Stomach (tissue), 4 donors: ENCODE measurements at regions not wholly inside any gene's neighbourhood (a gene's known extent, or its start where the extent isn't known, plus 50 kb on each side); places are given as distances from the start of the nearest gene placed in this dataset.

Experiments
- EP300 ChIP-seq: sonication (generic); formaldehyde crosslinking; IDR thresholded peaks from one replicate; pipeline ENCODE4 v1.6.1; 2017; ENCODE audit warnings: antibody characterized with exemption
- TF ChIP-seq, protein P1 (sequence below), 7 experiments: fragments of 450-650 bp in 4 of 7; fragments of 200-600 bp in 3 of 7; sonication (generic) in 3 of 7; IDR thresholded peaks; one replicate each; pipeline ENCODE4 v1.5.1; 2016 to 2019; ENCODE audit warnings: antibody characterized with exemption in 7 of 7, control low read depth in 2 of 7, mild to moderate bottlenecking in 1 of 7

DNA sequence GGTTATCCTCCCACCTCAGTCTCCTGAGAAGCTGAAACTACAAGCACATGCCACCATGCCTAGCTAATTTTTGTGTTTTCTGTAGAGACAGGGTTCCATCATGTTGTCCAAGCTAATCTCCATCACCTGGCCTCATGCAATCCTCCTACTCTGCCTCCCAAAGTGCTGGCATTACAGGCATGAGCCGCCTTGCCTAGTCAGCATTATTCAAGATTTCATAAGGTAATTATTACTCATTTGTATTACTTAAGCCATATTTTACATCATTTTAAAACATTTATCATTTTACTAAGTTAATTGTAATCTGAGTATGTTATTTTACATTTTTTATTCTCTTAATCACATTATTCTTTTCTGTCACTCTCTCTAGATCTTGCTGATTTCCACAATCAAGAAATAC is 1575.6 kb downstream of the NCAM2 start:
- TF ChIP-seq, protein P1, sequence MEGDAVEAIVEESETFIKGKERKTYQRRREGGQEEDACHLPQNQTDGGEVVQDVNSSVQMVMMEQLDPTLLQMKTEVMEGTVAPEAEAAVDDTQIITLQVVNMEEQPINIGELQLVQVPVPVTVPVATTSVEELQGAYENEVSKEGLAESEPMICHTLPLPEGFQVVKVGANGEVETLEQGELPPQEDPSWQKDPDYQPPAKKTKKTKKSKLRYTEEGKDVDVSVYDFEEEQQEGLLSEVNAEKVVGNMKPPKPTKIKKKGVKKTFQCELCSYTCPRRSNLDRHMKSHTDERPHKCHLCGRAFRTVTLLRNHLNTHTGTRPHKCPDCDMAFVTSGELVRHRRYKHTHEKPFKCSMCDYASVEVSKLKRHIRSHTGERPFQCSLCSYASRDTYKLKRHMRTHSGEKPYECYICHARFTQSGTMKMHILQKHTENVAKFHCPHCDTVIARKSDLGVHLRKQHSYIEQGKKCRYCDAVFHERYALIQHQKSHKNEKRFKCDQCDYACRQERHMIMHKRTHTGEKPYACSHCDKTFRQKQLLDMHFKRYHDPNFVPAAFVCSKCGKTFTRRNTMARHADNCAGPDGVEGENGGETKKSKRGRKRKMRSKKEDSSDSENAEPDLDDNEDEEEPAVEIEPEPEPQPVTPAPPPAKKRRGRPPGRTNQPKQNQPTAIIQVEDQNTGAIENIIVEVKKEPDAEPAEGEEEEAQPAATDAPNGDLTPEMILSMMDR (IDR thresholded peaks at IDR 0.05), result no peak
- no peak for TF ChIP-seq EP300
